ENCODE measurements at regions not wholly inside any gene's neighbourhood (a gene's known extent, or its start where the extent isn't known, plus 50 kb on each side); places are given as distances from the start of the nearest gene placed in this dataset.
"Not testable (repeated sequence)": the region's sequence is repeated elsewhere in the genome, so short reads cannot be mapped to it uniquely, and the experiment has no call there.

GRCh38 chr6:11384531-11385309, 152.3 kb upstream of the NEDD9 start:
- no peak for DNase-seq (ENCODE audit: low read depth in 2 of 2)

- DNase-seq (ENCODE audit: low read depth in 2 of 2), result peak; percentile 35 to 40
Measured at GRCh38 chr6:11381801-11382513, 149.5 kb upstream of the NEDD9 start.

- DNase-seq (ENCODE audit: low read depth in 2 of 2), result no peak
Measured at GRCh38 chr6:11380969-11381744, 148.7 kb upstream of the NEDD9 start.

- no peak for DNase-seq (ENCODE audit: low read depth in 2 of 2)
Measured at GRCh38 chr6:11380549-11380948, 148.1 kb upstream of the NEDD9 start.

- DNase-seq (ENCODE audit: low read depth in 2 of 2), result no peak
Measured at GRCh38 chr6:11379805-11380204, 147.3 kb upstream of the NEDD9 start.

GRCh38 chr6:11378639-11379038, 146.2 kb upstream of the NEDD9 start:
- DNase-seq (ENCODE audit: low read depth in 2 of 2), result no peak

GRCh38 chr6:11374036-11375010, 141.9 kb upstream of the NEDD9 start:
- no peak for DNase-seq (ENCODE audit: low read depth in 2 of 2)

- DNase-seq (ENCODE audit: low read depth in 2 of 2), result no peak
Measured at GRCh38 chr6:11373208-11373607, 140.7 kb upstream of the NEDD9 start.

- not testable (repeated sequence) for DNase-seq (ENCODE audit: low read depth in 2 of 2)
Measured at GRCh38 chr6:11372186-11372790, 139.8 kb upstream of the NEDD9 start.

- no peak for DNase-seq (ENCODE audit: low read depth in 2 of 2)
Measured at GRCh38 chr6:11370191-11371018, 137.9 kb upstream of the NEDD9 start.

GRCh38 chr6:11368760-11369159, 136.3 kb upstream of the NEDD9 start:
- no peak for DNase-seq (ENCODE audit: low read depth in 2 of 2)

- DNase-seq (ENCODE audit: low read depth in 2 of 2), result no peak
Measured at GRCh38 chr6:11368264-11368663, 135.8 kb upstream of the NEDD9 start.

GRCh38 chr6:11367638-11368199, 135.3 kb upstream of the NEDD9 start:
- DNase-seq (ENCODE audit: low read depth in 2 of 2), result no peak

- DNase-seq (ENCODE audit: low read depth in 2 of 2), result no peak
Measured at GRCh38 chr6:11366934-11367637, 134.6 kb upstream of the NEDD9 start.

GRCh38 chr6:11366183-11366933, 133.9 kb upstream of the NEDD9 start:
- DNase-seq (ENCODE audit: low read depth in 2 of 2), result peak; percentile 45

- DNase-seq (ENCODE audit: low read depth in 2 of 2), result no peak
Measured at GRCh38 chr6:11364971-11365397, 132.5 kb upstream of the NEDD9 start.

- peak in 1 of 2 donors; percentile 49 for DNase-seq (ENCODE audit: low read depth in 2 of 2)
Measured at GRCh38 chr6:11363881-11364576, 131.6 kb upstream of the NEDD9 start.

GRCh38 chr6:11362564-11362963, 130.1 kb upstream of the NEDD9 start:
- DNase-seq (ENCODE audit: low read depth in 2 of 2), result no peak
